ENCODE measurements at regions not wholly inside any gene's neighbourhood (a gene's known extent, or its start where the extent isn't known, plus 50 kb on each side); places are given as distances from the start of the nearest gene placed in this dataset.
"Not testable (repeated sequence)": the region's sequence is repeated elsewhere in the genome, so short reads cannot be mapped to it uniquely, and the experiment has no call there.

- not testable (repeated sequence) for TF ChIP-seq ZNF274 (IDR thresholded peaks at IDR 0.05; ENCODE audit: low read depth, low read length); YY1 (IDR thresholded peaks at IDR 0.05; ENCODE audit: insufficient read depth, insufficient read length); SUZ12 (IDR thresholded peaks at IDR 0.05; ENCODE audit: extremely low read depth, insufficient read depth, insufficient read length)
Observed at GRCh38 chr9:66207914-66208313, 471.0 kb downstream of the FOXD4L4 start.
